HG03378 (cell line): ENCODE measurements at regions not wholly inside any gene's neighbourhood (a gene's known extent, or its start where the extent isn't known, plus 50 kb on each side); places are given as distances from the start of the nearest gene placed in this dataset.
"Not testable (repeated sequence)": the region's sequence is repeated elsewhere in the genome, so short reads cannot be mapped to it uniquely, and the experiment has no call there.

Source experiments
- ATAC-seq: cut with Tn5 transposase; IDR thresholded peaks from one replicate; pipeline ENCODE4 v1.9.1; 2021; ENCODE audit warnings: mild to moderate bottlenecking, moderate library complexity; ENCODE audit not compliant: unreplicated experiment

- ATAC-seq = no peak
Measured at GRCh38 chr6:145540741-145541140, 194.6 kb downstream of the EPM2A start.

GRCh38 chr6:145544041-145544440 lies 191.3 kb downstream of the EPM2A start:
- no peak for ATAC-seq

- ATAC-seq = no peak
Measured at GRCh38 chr6:145544514-145544913, 190.8 kb downstream of the EPM2A start.

GRCh38 chr6:145546265-145546664 lies 189.1 kb downstream of the EPM2A start:
- ATAC-seq = no peak

GRCh38 chr6:145547594-145548335 lies 187.6 kb downstream of the EPM2A start:
- no peak for ATAC-seq

- ATAC-seq = no peak
Measured at GRCh38 chr6:145548933-145549648, 186.2 kb downstream of the EPM2A start.

GRCh38 chr6:145551164-145551563 lies 184.2 kb downstream of the EPM2A start:
- ATAC-seq = no peak

- no peak for ATAC-seq
Measured at GRCh38 chr6:145555084-145555483, 180.2 kb downstream of the EPM2A start.

GRCh38 chr6:145557474-145557873 lies 177.8 kb downstream of the EPM2A start:
- no peak for ATAC-seq

- no peak for ATAC-seq
Measured at GRCh38 chr6:145559836-145560235, 175.5 kb downstream of the EPM2A start.

- ATAC-seq = no peak
Measured at GRCh38 chr6:145561095-145562072, 173.9 kb downstream of the EPM2A start.

GRCh38 chr6:145562771-145563615 lies 172.3 kb downstream of the EPM2A start:
- ATAC-seq = no peak

GRCh38 chr6:145564553-145564952 lies 170.8 kb downstream of the EPM2A start:
- no peak for ATAC-seq

- no peak for ATAC-seq
Measured at GRCh38 chr6:145567684-145568252, 167.6 kb downstream of the EPM2A start.

- no peak for ATAC-seq
Measured at GRCh38 chr6:145569140-145569539, 166.2 kb downstream of the EPM2A start.

- not testable (repeated sequence) for ATAC-seq
Measured at GRCh38 chr6:145570336-145570735, 165.0 kb downstream of the EPM2A start.

- ATAC-seq = not testable (repeated sequence)
Measured at GRCh38 chr6:145574269-145574668, 161.1 kb downstream of the EPM2A start.
